Right atrium auricular region (tissue), 2 donors: ENCODE measurements at regions not wholly inside any gene's neighbourhood (a gene's known extent, or its start where the extent isn't known, plus 50 kb on each side); places are given as distances from the start of the nearest gene placed in this dataset.

Experiments used
- DNase-seq: peaks from one replicate; pipeline ENCODE4 v3.0.0-alpha.2; 2019; ENCODE audit warnings: low spot score
- H3K27ac ChIP-seq, 2 donors: fragments of 200-600 bp; sonication (generic); 1 replicate in 1 of 2; 2 replicates in 1 of 2; pipeline ENCODE4 v1.5.1; 2016 to 2019
- H3K27me3 ChIP-seq, 2 donors: fragments of 200-600 bp; sonication (generic); one replicate each; pipeline versions ENCODE4 v1.5.1 to v1.6.0; 2017 to 2019
- H3K36me3 ChIP-seq: fragments of 200-600 bp; sonication (generic); one replicate; pipeline ENCODE4 v1.5.1; 2016
- H3K4me1 ChIP-seq, 2 donors: fragments of 200-600 bp; sonication (generic); one replicate each; pipeline versions ENCODE4 v1.5.1 to v1.6.0; 2017 to 2019
- H3K4me3 ChIP-seq, 2 donors: fragments of 200-600 bp; sonication (generic); 1 replicate in 1 of 2; 2 replicates in 1 of 2; pipeline ENCODE4 v1.5.1; 2017 to 2019; ENCODE audit warnings: mild to moderate bottlenecking in 1 of 2, moderate library complexity in 1 of 2
- H3K9me3 ChIP-seq, 2 donors: fragments of 200-600 bp; sonication (generic); one replicate each; pipeline ENCODE4 v1.5.1; 2019
- TF ChIP-seq, protein P1 (sequence below), 2 donors: fragments of 200-600 bp; sonication (generic); IDR thresholded peaks; one replicate each; pipeline ENCODE4 v1.5.1; 2019; ENCODE audit warnings: antibody characterized with exemption in 2 of 2

DNA sequence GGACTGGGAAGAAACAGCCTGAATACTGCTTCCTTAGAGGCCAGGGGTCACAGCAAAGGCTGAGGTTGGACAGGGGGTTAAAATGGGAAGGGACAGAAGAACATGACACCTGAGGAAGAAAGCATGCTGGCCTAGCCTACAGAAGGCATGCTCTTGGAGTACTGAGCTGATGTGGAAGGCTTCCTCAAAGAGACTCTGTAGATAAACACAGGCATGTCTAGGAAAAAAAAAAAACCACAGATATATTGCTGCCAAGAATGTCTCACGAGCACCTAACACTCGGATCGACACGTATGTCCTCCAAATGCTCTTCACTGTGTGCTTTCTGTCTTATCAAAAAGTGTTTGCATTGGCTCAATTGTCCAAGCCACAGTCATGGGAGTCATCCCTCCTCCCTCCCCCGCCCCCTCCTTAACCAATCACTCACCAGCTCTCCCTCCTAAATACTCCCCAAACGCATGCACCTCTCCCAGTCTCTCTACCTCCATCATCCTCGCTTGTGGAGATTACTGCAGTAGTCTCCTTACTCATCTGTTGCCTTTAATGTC lies 101.1 kb upstream of the LRFN2 start:
- no peak for DNase-seq
- no peaks in the 10 kb centered on the region for H3K27me3 ChIP-seq
- no peak overlapping the region for H3K4me3 ChIP-seq
- TF ChIP-seq, protein P1, sequence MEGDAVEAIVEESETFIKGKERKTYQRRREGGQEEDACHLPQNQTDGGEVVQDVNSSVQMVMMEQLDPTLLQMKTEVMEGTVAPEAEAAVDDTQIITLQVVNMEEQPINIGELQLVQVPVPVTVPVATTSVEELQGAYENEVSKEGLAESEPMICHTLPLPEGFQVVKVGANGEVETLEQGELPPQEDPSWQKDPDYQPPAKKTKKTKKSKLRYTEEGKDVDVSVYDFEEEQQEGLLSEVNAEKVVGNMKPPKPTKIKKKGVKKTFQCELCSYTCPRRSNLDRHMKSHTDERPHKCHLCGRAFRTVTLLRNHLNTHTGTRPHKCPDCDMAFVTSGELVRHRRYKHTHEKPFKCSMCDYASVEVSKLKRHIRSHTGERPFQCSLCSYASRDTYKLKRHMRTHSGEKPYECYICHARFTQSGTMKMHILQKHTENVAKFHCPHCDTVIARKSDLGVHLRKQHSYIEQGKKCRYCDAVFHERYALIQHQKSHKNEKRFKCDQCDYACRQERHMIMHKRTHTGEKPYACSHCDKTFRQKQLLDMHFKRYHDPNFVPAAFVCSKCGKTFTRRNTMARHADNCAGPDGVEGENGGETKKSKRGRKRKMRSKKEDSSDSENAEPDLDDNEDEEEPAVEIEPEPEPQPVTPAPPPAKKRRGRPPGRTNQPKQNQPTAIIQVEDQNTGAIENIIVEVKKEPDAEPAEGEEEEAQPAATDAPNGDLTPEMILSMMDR (IDR thresholded peaks at IDR 0.05), result no peak
- H3K4me1 ChIP-seq, result peaks cover 0 to 6% of the 10 kb centered on the region in 2 donors
- H3K36me3 ChIP-seq, result no peaks in the 10 kb centered on the region
- peaks cover 4 to 12% of the 10 kb centered on the region in 2 donors for H3K9me3 ChIP-seq
- no peak overlapping the region for H3K27ac ChIP-seq

DNA sequence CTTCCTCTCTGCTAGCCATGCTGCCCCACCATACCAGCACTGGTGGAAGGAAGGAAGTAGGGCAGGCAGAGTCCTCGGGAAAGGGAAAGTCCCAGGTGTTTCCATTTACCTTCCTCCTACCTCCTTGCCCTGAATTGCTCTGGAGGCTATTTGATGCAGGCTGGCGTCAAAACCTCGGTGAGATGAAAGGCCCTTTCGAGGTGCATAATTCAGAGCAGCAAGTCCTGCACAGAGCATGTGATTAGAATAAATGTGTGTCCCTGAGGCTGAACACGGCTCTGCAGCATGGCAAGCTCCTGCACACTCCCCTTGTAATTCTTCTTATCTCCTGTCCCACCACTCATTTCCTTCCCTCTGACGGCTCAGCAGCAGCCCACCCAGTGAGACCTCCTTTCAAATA lies 98.7 kb upstream of the LRFN2 start:
- no peak for DNase-seq
- peaks cover 0 to 6% of the 10 kb centered on the region in 2 donors for H3K4me1 ChIP-seq
- peaks cover 4 to 12% of the 10 kb centered on the region in 2 donors for H3K9me3 ChIP-seq
- no peaks in the 10 kb centered on the region for H3K27me3 ChIP-seq
- no peak overlapping the region for H3K4me3 ChIP-seq
- no peaks in the 10 kb centered on the region for H3K36me3 ChIP-seq
- no peak overlapping the region for H3K27ac ChIP-seq
- TF ChIP-seq, protein P1 (IDR thresholded peaks at IDR 0.05), result no peak

DNA sequence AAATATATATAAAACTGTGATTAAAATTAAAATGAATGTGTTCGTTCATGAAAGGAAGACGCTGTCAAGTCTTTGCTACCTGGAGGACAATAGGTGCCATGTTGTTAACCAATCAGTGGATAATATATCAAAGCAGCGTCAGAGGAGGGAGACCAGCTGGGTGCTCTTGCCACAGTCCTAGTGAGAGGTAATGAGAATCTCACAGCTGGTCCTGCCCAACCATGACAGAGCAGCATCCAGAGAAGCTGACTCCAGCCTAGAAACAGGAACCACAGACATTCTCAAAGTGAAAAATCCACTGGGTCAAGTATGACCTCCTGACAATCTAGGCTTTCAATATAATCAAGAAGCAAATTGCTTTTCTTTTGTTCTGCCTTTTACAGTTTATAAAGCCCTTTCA lies 94.5 kb upstream of the LRFN2 start:
- no peaks in the 10 kb centered on the region for H3K27me3 ChIP-seq

DNA sequence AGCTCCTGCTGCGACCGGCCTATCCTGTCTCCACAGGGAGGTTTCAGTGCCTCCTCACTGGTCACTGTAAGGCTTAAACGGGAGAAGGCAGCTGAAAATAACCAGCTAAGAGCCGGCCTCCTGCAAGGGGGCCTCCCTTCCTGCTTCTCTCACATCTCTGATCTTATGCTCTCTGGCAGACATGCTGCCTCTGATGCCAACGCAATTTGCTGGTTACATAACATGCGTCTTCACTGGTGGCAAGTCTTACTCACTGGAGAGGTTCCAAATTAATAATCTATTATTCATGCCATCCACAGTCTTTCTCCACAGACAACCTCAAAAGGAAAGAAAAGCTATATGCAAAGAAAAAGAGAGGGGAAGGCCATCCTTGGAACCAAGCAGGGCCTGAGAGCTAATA lies 91.8 kb upstream of the LRFN2 start:
- no peak overlapping the region for H3K4me3 ChIP-seq
- no peaks in the 10 kb centered on the region for H3K27me3 ChIP-seq
- peaks cover 0 to 13% of the 10 kb centered on the region in 2 donors for H3K9me3 ChIP-seq
- DNase-seq, result no peak
- H3K36me3 ChIP-seq, result no peaks in the 10 kb centered on the region
- TF ChIP-seq, protein P1 (IDR thresholded peaks at IDR 0.05), result no peak
- no peaks in the 10 kb centered on the region for H3K4me1 ChIP-seq
- no peak overlapping the region for H3K27ac ChIP-seq

More for the DNA sequence above, 94.5 kb upstream of the LRFN2 start:
- H3K4me1 ChIP-seq, result no peaks in the 10 kb centered on the region
- TF ChIP-seq, protein P1 (IDR thresholded peaks at IDR 0.05), result no peak
- H3K36me3 ChIP-seq, result no peaks in the 10 kb centered on the region
- no peak overlapping the region for H3K4me3 ChIP-seq
- no peak overlapping the region for H3K27ac ChIP-seq
- no peak for DNase-seq
- H3K9me3 ChIP-seq, result peaks cover 4 to 25% of the 10 kb centered on the region in 2 donors

DNA sequence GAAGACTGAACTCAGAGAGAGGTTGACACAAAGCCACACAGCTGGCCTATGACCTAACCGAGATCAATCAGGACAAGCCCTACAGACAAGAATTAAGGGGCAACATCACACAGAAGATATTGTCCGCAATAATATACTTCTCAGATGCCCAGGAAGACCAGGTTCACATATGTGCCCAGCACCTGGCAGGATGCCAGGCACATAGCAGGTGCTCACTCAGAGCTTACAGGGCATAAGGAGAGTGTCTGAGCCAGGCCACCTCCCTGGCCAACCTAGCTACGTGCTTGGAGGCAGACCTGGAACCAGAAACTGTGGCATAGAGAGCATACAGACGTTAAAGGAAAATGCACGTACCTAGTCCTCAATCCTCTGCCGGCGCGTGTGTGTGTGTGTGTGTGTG lies 87.0 kb upstream of the LRFN2 start:
- Histone ChIP-seq H3K27me3 (no peaks in the 10 kb centered on the region), H3K36me3 (no peaks in the 10 kb centered on the region), H3K27ac (no peak overlapping the region), H3K4me3 (no peak overlapping the region), H3K4me1 (no peaks in the 10 kb centered on the region), H3K9me3 (peaks cover 0 to 13% of the 10 kb centered on the region in 2 donors)
- DNase-seq, result no peak
- TF ChIP-seq, protein P1 (IDR thresholded peaks at IDR 0.05), result no peak

DNA sequence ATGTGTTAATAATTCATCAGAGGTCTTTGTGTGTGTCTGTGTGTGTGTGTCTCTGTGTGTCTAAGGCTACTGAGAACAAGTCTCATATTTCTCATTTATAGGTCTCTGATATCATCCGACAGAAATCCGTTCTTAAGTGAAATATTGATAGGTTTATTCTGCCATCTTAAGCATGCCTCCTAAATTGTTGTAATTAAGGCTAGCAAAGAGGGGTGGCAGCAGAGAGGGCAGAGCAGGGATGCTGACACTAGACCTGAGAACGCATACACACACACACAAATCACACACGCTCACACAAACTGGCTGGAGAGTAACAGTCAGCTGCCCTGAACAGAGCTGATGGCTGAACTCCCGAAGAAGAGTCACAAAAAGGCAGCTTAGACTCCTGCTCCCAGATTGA lies 84.9 kb upstream of the LRFN2 start:
- H3K27me3 ChIP-seq, result no peaks in the 10 kb centered on the region
- no peak overlapping the region for H3K27ac ChIP-seq
- no peaks in the 10 kb centered on the region for H3K36me3 ChIP-seq
- H3K9me3 ChIP-seq, result no peaks in the 10 kb centered on the region
- no peaks in the 10 kb centered on the region for H3K4me1 ChIP-seq
- TF ChIP-seq, protein P1 (IDR thresholded peaks at IDR 0.05), result no peak
- no peak for DNase-seq
- no peak overlapping the region for H3K4me3 ChIP-seq
